Heart right ventricle (tissue), 16 donors: ENCODE measurements at regions not wholly inside any gene's neighbourhood (a gene's known extent, or its start where the extent isn't known, plus 50 kb on each side); places are given as distances from the start of the nearest gene placed in this dataset.

Experiments
- ATAC-seq, 8 donors: fragments of 200-7000 bp; cut with Tn5 transposase; one replicate each; pipeline ENCODE4 v1.9.1; 2020; ENCODE audit warnings: mild to moderate bottlenecking in 8 of 8, moderate library complexity in 8 of 8, moderate number of reproducible peaks in 1 of 8
- DNase-seq, 2 donors: peaks; one replicate each; pipeline ENCODE4 v3.0.0-alpha.2; 2020
- H3K27ac ChIP-seq, 10 donors: fragments of 200-600 bp; sonication (generic) in 2 of 10; one replicate each; pipeline versions ENCODE4 v1.5.0 to v1.8.0; 2020 to 2022; ENCODE audit warnings: mild to moderate bottlenecking in 3 of 10
- H3K27me3 ChIP-seq, 7 donors: fragments of 200-600 bp; one replicate each; pipeline ENCODE4 v1.8.0; 2021 to 2022; ENCODE audit warnings: mild to moderate bottlenecking in 2 of 7
- H3K36me3 ChIP-seq, 9 donors: fragments of 200-600 bp; sonication (generic) in 1 of 9; one replicate each; pipeline versions ENCODE4 v1.5.0 to v1.8.0; 2020 to 2022; ENCODE audit warnings: mild to moderate bottlenecking in 2 of 9
- H3K4me1 ChIP-seq, 9 donors: fragments of 200-600 bp; sonication (generic) in 1 of 9; one replicate each; pipeline versions ENCODE4 v1.5.0 to v1.8.0; 2020 to 2022; ENCODE audit warnings: mild to moderate bottlenecking in 4 of 9
- H3K4me3 ChIP-seq, 10 donors: fragments of 200-600 bp; sonication (generic) in 2 of 10; one replicate each; pipeline versions ENCODE4 v1.5.0 to v1.8.0; 2020 to 2022; ENCODE audit warnings: mild to moderate bottlenecking in 7 of 10, moderate library complexity in 2 of 10
- H3K9me3 ChIP-seq, 11 donors: fragments of 200-600 bp in 10 of 11; sonication (generic) in 2 of 11; one replicate each; pipeline versions ENCODE4 v1.5.0 to v1.8.0; 2013 to 2022; ENCODE audit warnings: mild to moderate bottlenecking in 2 of 11, control low read depth in 1 of 11, moderate library complexity in 1 of 11
- WGBS, 2 donors: extraction: QIAGEN DNeasy Blood & Tissue Kit; methylation state at CpG; one replicate each; pipeline ENCODE4 v1.1.7; 2013; ENCODE audit warnings: inconsistent platforms in 1 of 2; 5-methylcytosine and 5-hydroxymethylcytosine counted together
- intact Hi-C, 10 donors: fragments of 100-400 bp; cut with DNase I; formaldehyde crosslinking; loops; one replicate each; pipeline versions ENCODE4 v1.11.1 to v1.14.2; 2022
- TF ChIP-seq, protein P1 (sequence below), 9 donors: fragments of 200-600 bp; sonication (generic) in 2 of 9; IDR thresholded peaks; one replicate each; pipeline versions ENCODE4 v1.5.0 to v1.8.0; 2021 to 2022; ENCODE audit warnings: antibody characterized with exemption in 9 of 9, mild to moderate bottlenecking in 5 of 9, moderate library complexity in 1 of 9
- donor health status: Arrhythmogenic right ventricular cardiomyopathy.
- donor health status: ischemic (EF 13 %, LVEDD 7.1; RV severe dilation, severe dysfunction).
- donor health status: healthy with polysubstance abuse.
- donor health status: DM: no; HTN: yes; CAD: no.
- donor health status: DM: no; HTN: no; CAD: no.
- donor health status: ischemic (EF 25% LVEDD 6.9; RV normal size, moderate dysfunction).
- donor health status: ischemic (EF 25% LVEDD 5.7; RV mildly dilated, moderate dysfunction).
- donor health status: healthy.
- donor health status: DM: yes; HTN: yes; CAD: no.
- donor health status: Ischemic cardiomyopathy.
- donor health status: ischemic (EF 35%, LVEDD 5.7; RV mildly dilated, moderate dysfunction).
- donor health status: nonischemic (EF 11% LVEDD 7.7; RV severe dilation, severe dysfunction).
- donor health status: DM: yes; HTN: yes; CAD: no.
- donor health status: PGD.
- donor health status: ischemic (EF 29% LVEDD 5.4; RV normal size, mild dysfunction).
- donor health status: nonischemic (EF 23%, LVEDD 6.1; RV moderate dilation, normal function).

DNA sequence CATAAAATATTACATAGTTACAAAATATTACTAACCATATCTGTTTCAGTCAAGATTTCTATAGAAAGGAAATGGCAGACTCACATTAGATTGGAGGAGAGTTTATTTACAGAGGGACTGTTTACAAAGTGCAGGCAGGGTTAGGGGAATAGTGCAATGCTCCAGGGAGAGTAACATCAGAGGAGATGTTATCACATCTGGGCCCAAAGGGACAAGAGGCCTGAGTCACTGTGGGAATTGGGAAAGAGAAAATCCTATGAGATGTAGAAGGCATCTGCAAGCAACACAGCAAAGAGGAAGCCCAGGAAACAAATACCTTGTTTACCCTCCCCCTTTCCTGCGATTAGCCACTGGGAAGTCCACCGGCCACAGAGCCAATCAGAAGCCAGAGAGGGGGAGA is 227.3 kb upstream of the TANK start:
- Histone ChIP-seq H3K27ac (no peak overlapping the region), H3K27me3 (no peaks in the 10 kb centered on the region), H3K36me3 (no peaks in the 10 kb centered on the region), H3K4me1 (peaks cover 0 to 15% (median 0%) of the 10 kb centered on the region in 9 donors), H3K4me3 (no peak overlapping the region), H3K9me3 (peaks cover 0 to 2% (median 0%) of the 10 kb centered on the region in 11 donors)
- WGBS, 2 donors, result 69 to 87% methylated on average over 2 of the region's 2 CpGs
- intact Hi-C loops, result no loop called here
- DNase-seq (no peak), ATAC-seq (peak in 1 of 8 donors; percentile 45)
- TF ChIP-seq, protein P1, sequence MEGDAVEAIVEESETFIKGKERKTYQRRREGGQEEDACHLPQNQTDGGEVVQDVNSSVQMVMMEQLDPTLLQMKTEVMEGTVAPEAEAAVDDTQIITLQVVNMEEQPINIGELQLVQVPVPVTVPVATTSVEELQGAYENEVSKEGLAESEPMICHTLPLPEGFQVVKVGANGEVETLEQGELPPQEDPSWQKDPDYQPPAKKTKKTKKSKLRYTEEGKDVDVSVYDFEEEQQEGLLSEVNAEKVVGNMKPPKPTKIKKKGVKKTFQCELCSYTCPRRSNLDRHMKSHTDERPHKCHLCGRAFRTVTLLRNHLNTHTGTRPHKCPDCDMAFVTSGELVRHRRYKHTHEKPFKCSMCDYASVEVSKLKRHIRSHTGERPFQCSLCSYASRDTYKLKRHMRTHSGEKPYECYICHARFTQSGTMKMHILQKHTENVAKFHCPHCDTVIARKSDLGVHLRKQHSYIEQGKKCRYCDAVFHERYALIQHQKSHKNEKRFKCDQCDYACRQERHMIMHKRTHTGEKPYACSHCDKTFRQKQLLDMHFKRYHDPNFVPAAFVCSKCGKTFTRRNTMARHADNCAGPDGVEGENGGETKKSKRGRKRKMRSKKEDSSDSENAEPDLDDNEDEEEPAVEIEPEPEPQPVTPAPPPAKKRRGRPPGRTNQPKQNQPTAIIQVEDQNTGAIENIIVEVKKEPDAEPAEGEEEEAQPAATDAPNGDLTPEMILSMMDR (IDR thresholded peaks at IDR 0.05), result no peak

DNA sequence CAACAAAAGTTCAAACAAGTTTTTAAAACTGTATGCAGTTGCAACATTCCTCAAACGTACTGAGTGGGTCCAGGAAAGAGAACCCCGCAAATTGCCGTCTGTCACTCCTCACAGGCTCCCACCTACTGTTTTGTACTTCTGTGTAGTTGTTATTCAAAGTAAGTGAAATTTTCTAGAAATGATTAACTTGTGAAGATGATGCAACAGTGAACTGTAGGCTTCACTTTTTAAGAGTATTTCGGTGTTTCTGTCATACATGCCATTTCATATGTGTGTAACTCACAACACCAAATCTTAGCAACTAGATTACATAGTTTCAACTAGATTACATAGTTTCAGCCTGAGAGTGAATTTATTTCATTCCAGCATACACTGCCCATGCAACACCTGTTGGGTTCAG is 226.0 kb upstream of the TANK start:
- Histone ChIP-seq H3K36me3 (no peaks in the 10 kb centered on the region), H3K4me1 (peaks cover 0 to 2% (median 0%) of the 10 kb centered on the region in 9 donors), H3K27ac (no peak overlapping the region), H3K9me3 (no peaks in the 10 kb centered on the region), H3K27me3 (no peaks in the 10 kb centered on the region), H3K4me3 (no peak overlapping the region)
- ATAC-seq, result no peak
- DNase-seq, result no peak
- intact Hi-C loops, result no loop called here
- 94% methylated on average over 4 of the region's 4 CpGs for WGBS, 2 donors
- TF ChIP-seq, protein P1 (IDR thresholded peaks at IDR 0.05), result no peak

DNA sequence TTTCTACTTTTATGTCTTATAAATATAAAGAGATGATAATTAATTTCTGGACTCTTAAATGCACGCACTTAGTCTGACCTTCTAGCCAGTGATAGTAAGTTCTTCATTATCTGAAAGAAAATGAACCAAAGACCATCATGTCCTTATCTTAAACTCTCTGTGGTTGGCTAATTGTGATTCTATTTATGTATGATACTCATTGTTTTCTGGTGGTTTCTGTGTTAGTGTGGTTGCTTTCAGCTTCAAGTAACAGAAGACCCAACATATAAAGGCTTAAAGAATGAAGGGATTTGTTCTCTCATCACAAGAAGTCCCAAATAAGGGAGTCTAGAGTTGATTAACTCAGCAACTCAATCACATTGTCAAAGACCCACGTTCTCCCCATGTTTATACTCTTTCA is 225.2 kb upstream of the TANK start:
- H3K36me3 ChIP-seq, result no peaks in the 10 kb centered on the region
- no peaks in the 10 kb centered on the region for H3K9me3 ChIP-seq
- H3K27me3 ChIP-seq, result no peaks in the 10 kb centered on the region
- ATAC-seq, result no peak
- intact Hi-C loops, result no loop called here
- TF ChIP-seq, protein P1 (IDR thresholded peaks at IDR 0.05), result no peak
- H3K27ac ChIP-seq, result no peak overlapping the region
- no peaks in the 10 kb centered on the region for H3K4me1 ChIP-seq
- DNase-seq, result no peak
- WGBS, 2 donors, result 75 to 80% methylated on average over 2 of the region's 2 CpGs
- H3K4me3 ChIP-seq, result no peak overlapping the region

DNA sequence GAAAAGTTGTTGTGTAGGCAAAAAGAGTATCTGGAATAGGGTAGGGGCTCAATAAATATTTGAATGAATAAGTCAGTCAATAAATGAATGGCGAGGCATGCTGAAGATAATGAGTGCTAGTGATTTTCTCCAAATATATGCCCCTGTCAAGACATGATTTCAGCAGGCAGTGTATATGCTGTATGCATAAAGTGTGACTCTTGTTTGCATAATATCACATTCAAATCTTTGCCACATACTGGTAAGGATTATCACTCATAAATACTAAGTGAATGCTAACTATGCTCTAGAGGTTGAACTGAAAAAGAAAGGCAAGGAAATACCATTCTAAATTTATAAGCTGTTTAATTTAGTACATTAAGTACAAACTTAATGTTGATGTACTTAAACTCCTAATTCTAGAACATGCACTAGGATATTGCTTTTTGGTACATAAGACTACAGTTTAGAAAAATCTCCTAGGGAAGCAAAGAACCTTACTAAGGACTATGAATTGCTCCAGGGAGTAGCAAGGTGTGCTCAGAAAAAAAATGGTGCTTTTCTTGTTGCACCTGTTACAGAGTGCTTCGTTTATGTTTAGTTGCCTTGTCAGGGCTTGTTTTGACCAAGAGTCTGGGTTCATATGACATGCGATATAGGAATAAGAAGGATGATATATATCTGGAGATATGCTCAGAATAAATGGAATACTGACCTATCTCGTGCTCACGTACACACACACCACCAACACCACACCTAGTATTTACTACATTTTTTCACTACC is 224.0 kb upstream of the TANK start:
- Histone ChIP-seq H3K27ac (no peak overlapping the region), H3K4me1 (peaks cover 0 to 8% (median 0%) of the 10 kb centered on the region in 9 donors), H3K4me3 (no peak overlapping the region), H3K36me3 (no peaks in the 10 kb centered on the region), H3K9me3 (no peaks in the 10 kb centered on the region), H3K27me3 (no peaks in the 10 kb centered on the region)
- TF ChIP-seq, protein P1 (IDR thresholded peaks at IDR 0.05), result no peak
- intact Hi-C loops, result no loop called here
- 95 to 99% methylated on average over 5 of the region's 5 CpGs for WGBS, 2 donors
- DNase-seq (no peak), ATAC-seq (no peak)
